ENCODE measurements at regions not wholly inside any gene's neighbourhood (a gene's known extent, or its start where the extent isn't known, plus 50 kb on each side); places are given as distances from the start of the nearest gene placed in this dataset.

GRCh38 chr4:148810461-148810860 lies 368.2 kb upstream of the NR3C2 start:
- Histone ChIP-seq H3K27ac (ENCODE audit: control insufficient read depth, insufficient read depth, low read length) (no peak overlapping the region), H2AFZ (ENCODE audit: control insufficient read depth, low read length) (no peak overlapping the region), H4K20me1 (ENCODE audit: control insufficient read depth, extremely low read depth, insufficient read depth, low read length) (no peaks in the 10 kb centered on the region), H3K4me3 (ENCODE audit: control insufficient read depth in 2 of 3, extremely low read depth in 1 of 3, insufficient read depth in 2 of 3, low read depth in 1 of 3, low read length in 3 of 3) (no peak overlapping the region), H3K36me3 (ENCODE audit: control insufficient read depth in 2 of 2, extremely low read depth in 1 of 2, insufficient read depth in 2 of 2, low read length in 2 of 2) (no peaks in the 10 kb centered on the region), H3K4me1 (ENCODE audit: control insufficient read depth, extremely low read depth, insufficient read depth, low read length) (peaks cover 15% of the 10 kb centered on the region), H3K9me1 (ENCODE audit: control insufficient read depth, extremely low read depth, insufficient read depth, low read length) (no peaks in the 10 kb centered on the region), H3K4me2 (ENCODE audit: control insufficient read depth, extremely low read depth, insufficient read depth, low read depth, low read length) (no peak overlapping the region), H3K79me2 (ENCODE audit: control insufficient read depth, insufficient read depth, low read length) (no peaks in the 10 kb centered on the region), H3K9me3 (ENCODE audit: control insufficient read depth, low read depth, low read length) (no peaks in the 10 kb centered on the region), H3K27me3 (ENCODE audit: control insufficient read depth, extremely low read depth, insufficient read depth, low read length) (no peaks in the 10 kb centered on the region), H3K9ac (ENCODE audit: control insufficient read depth, extremely low read depth, insufficient read depth, low read length) (no peak overlapping the region)
- TF ChIP-seq, protein P1, sequence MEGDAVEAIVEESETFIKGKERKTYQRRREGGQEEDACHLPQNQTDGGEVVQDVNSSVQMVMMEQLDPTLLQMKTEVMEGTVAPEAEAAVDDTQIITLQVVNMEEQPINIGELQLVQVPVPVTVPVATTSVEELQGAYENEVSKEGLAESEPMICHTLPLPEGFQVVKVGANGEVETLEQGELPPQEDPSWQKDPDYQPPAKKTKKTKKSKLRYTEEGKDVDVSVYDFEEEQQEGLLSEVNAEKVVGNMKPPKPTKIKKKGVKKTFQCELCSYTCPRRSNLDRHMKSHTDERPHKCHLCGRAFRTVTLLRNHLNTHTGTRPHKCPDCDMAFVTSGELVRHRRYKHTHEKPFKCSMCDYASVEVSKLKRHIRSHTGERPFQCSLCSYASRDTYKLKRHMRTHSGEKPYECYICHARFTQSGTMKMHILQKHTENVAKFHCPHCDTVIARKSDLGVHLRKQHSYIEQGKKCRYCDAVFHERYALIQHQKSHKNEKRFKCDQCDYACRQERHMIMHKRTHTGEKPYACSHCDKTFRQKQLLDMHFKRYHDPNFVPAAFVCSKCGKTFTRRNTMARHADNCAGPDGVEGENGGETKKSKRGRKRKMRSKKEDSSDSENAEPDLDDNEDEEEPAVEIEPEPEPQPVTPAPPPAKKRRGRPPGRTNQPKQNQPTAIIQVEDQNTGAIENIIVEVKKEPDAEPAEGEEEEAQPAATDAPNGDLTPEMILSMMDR (optimal IDR thresholded peaks at IDR 0.05 in 1 of 3, IDR thresholded peaks at IDR 0.05 in 1 of 3, conservative IDR thresholded peaks at IDR 0.05 in 1 of 3; ENCODE audit: extremely low read depth in 1 of 3, insufficient read depth in 2 of 3, low read length in 3 of 3): no peak
- TF ChIP-seq EZH2 (IDR thresholded peaks at IDR 0.05; ENCODE audit: low read length): no peak
- dilution Hi-C loops (cut with MboI; ENCODE audit: extremely low pct_ligation_motif_present, low sequenced_read_pairs): no loop called here
- no peak for FAIRE-seq
- DNase-seq (ENCODE audit: low read depth, low spot score): no peak

DNA sequence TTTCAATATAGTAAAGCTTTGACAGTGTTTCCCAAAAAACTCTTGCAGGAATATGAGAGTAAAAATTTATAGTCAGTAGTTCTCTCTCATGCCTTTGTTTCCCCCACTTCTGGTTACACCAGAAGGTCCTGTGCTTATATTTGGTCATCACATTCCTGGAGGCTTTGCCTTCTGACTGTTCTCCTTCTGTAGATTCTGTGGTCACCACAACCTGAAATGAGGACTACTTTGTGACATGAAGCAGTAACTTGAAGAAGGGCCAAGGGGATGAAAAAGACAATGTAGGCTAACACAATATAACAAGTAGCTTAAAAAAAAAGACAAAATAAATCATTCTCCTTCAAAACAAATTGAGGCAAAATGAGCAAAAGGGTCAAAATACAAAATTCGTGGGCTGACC lies 366.2 kb upstream of the NR3C2 start:
- no peak for FAIRE-seq
- no peak overlapping the region for H3K4me3 ChIP-seq (ENCODE audit: control insufficient read depth in 2 of 3, extremely low read depth in 1 of 3, insufficient read depth in 2 of 3, low read depth in 1 of 3, low read length in 3 of 3)
- TF ChIP-seq, protein P1 (optimal IDR thresholded peaks at IDR 0.05 in 1 of 3, IDR thresholded peaks at IDR 0.05 in 1 of 3, conservative IDR thresholded peaks at IDR 0.05 in 1 of 3; ENCODE audit: extremely low read depth in 1 of 3, insufficient read depth in 2 of 3, low read length in 3 of 3): no peak
- no peak for TF ChIP-seq EZH2 (IDR thresholded peaks at IDR 0.05; ENCODE audit: low read length)

More for the DNA sequence above, 366.2 kb upstream of the NR3C2 start:
- no peak overlapping the region for H2AFZ ChIP-seq (ENCODE audit: control insufficient read depth, low read length)
- H3K9ac ChIP-seq (ENCODE audit: control insufficient read depth, extremely low read depth, insufficient read depth, low read length): no peak overlapping the region
- H3K4me2 ChIP-seq (ENCODE audit: control insufficient read depth, extremely low read depth, insufficient read depth, low read depth, low read length): no peak overlapping the region
- peaks cover 4% of the 10 kb centered on the region for H3K4me1 ChIP-seq (ENCODE audit: control insufficient read depth, extremely low read depth, insufficient read depth, low read length)
- H3K36me3 ChIP-seq (ENCODE audit: control insufficient read depth in 2 of 2, extremely low read depth in 1 of 2, insufficient read depth in 2 of 2, low read length in 2 of 2): no peaks in the 10 kb centered on the region
- no peaks in the 10 kb centered on the region for H3K79me2 ChIP-seq (ENCODE audit: control insufficient read depth, insufficient read depth, low read length)
- H3K27ac ChIP-seq (ENCODE audit: control insufficient read depth, insufficient read depth, low read length): no peak overlapping the region
- H3K9me3 ChIP-seq (ENCODE audit: control insufficient read depth, low read depth, low read length): no peaks in the 10 kb centered on the region
- no peaks in the 10 kb centered on the region for H3K27me3 ChIP-seq (ENCODE audit: control insufficient read depth, extremely low read depth, insufficient read depth, low read length)
- H4K20me1 ChIP-seq (ENCODE audit: control insufficient read depth, extremely low read depth, insufficient read depth, low read length): no peaks in the 10 kb centered on the region
- dilution Hi-C loops (cut with MboI; ENCODE audit: extremely low pct_ligation_motif_present, low sequenced_read_pairs): no loop called here
- no peak for DNase-seq (ENCODE audit: low read depth, low spot score)
- no peaks in the 10 kb centered on the region for H3K9me1 ChIP-seq (ENCODE audit: control insufficient read depth, extremely low read depth, insufficient read depth, low read length)
